CD8-positive, alpha-beta memory T cell (primary cell): ENCODE measurements at regions not wholly inside any gene's neighbourhood (a gene's known extent, or its start where the extent isn't known, plus 50 kb on each side); places are given as distances from the start of the nearest gene placed in this dataset.

ENCODE experiments used
- CTCF ChIA-PET: fragments of 350-600 bp; sonication (Branson Sonifier 250); formaldehyde crosslinking; loops from one replicate; lab custom pipeline; 2021; ENCODE audit warnings: antibody characterized with exemption; lab: Charles Lee
- POLR2A ChIA-PET: fragments of 350-600 bp; sonication (Branson Sonifier 250); formaldehyde crosslinking; loops from one replicate; lab custom pipeline; 2021; ENCODE audit warnings: antibody characterized with exemption; lab: Charles Lee
- DNase-seq, 5 donors: peaks; one replicate each; pipeline versions ENCODE4 v3.0.0 to v3.0.0-alpha.2; 2020 to 2022; ENCODE audit warnings: mixed read lengths in 1 of 5
- H3K27ac ChIP-seq: one replicate; pipeline ENCODE4 v1.7.0; 2013; ENCODE audit warnings: low read depth, mild to moderate bottlenecking, low read length, moderate library complexity
- H3K27me3 ChIP-seq: 2 replicates; pipeline ENCODE4 v1.7.0; 2013; ENCODE audit warnings: low read length, mild to moderate bottlenecking; ENCODE audit not compliant: insufficient read depth, poor library complexity, severe bottlenecking
- H3K36me3 ChIP-seq: 2 replicates; pipeline ENCODE4 v1.7.0; 2013; ENCODE audit warnings: mild to moderate bottlenecking, low read length, moderate library complexity; ENCODE audit not compliant: insufficient read depth
- H3K4me1 ChIP-seq: 2 replicates; pipeline ENCODE4 v1.7.0; 2013; ENCODE audit warnings: mild to moderate bottlenecking, low read length, moderate library complexity; ENCODE audit not compliant: insufficient read depth
- H3K4me3 ChIP-seq: 2 replicates; pipeline ENCODE4 v1.7.0; 2013; ENCODE audit warnings: mild to moderate bottlenecking, low read length
- H3K9me3 ChIP-seq: 2 replicates; pipeline ENCODE4 v1.7.0; 2013; ENCODE audit warnings: mild to moderate bottlenecking, low read length
- H3K27ac Mint-ChIP-seq, 8 donors: one replicate each; pipeline ENCODE4 v1.8.0; 2020 to 2021; ENCODE audit warnings: mixed read lengths in 8 of 8, mild to moderate bottlenecking in 6 of 8, inconsistent platforms in 3 of 8, moderate library complexity in 3 of 8
- H3K27me3 Mint-ChIP-seq, 2 donors: one replicate each; pipeline ENCODE4 v1.8.0; 2020 to 2021; ENCODE audit warnings: mixed read lengths in 2 of 2, mild to moderate bottlenecking in 1 of 2, moderate library complexity in 1 of 2
- H3K36me3 Mint-ChIP-seq, 3 donors: one replicate each; pipeline ENCODE4 v1.8.0; 2020 to 2021; ENCODE audit warnings: mixed read lengths in 3 of 3, inconsistent platforms in 1 of 3, mild to moderate bottlenecking in 1 of 3
- H3K4me1 Mint-ChIP-seq, 3 donors: one replicate each; pipeline ENCODE4 v1.8.0; 2020 to 2021; ENCODE audit warnings: mixed read lengths in 3 of 3, inconsistent platforms in 1 of 3, mild to moderate bottlenecking in 1 of 3
- H3K4me3 Mint-ChIP-seq, 7 donors: one replicate each; pipeline ENCODE4 v1.8.0; 2020 to 2021; ENCODE audit warnings: mixed read lengths in 7 of 7, mild to moderate bottlenecking in 6 of 7, moderate library complexity in 4 of 7, inconsistent platforms in 2 of 7
- H3K9me3 Mint-ChIP-seq, 5 donors: one replicate each; pipeline ENCODE4 v1.8.0; 2020 to 2022; ENCODE audit warnings: mixed read lengths in 5 of 5, mild to moderate bottlenecking in 3 of 5, moderate library complexity in 2 of 5, inconsistent platforms in 1 of 5

DNA sequence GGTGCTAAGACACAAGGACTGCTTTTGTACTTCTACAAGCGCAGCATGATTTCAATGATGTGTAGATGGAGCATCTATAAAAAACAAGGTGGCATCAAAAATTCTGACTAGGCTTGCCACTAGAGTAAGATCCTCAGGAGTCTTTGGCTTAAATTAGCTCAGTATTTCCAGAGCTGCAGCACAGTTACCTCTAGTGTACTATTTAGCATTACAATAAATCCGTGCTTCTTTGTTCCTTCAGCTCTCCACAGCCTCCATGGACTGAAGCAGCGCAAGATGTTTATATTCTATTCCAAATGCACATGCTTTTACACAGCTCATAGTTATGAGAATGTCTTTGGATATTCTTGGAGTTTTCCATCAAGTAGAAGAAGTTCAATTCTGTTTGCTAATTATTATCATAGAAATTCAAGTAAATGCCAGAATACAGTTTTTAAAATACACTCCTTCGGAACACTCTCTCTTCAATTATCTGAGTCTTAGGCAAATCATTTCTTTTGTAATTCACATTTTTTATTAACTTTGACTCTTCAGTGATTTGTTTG is 1133.0 kb upstream of the LRRTM1 start:
- H3K27me3 Mint-ChIP-seq = no peaks in the 10 kb centered on the region
- H3K4me3 ChIP-seq = no peak overlapping the region
- POLR2A ChIA-PET = no interaction called here
- no peak overlapping the region for H3K4me3 Mint-ChIP-seq
- no peak for DNase-seq
- H3K27ac Mint-ChIP-seq = no peak overlapping the region
- H3K36me3 ChIP-seq = no peaks in the 10 kb centered on the region
- CTCF ChIA-PET = no interaction called here
- H3K27me3 ChIP-seq = no peaks in the 10 kb centered on the region
- H3K27ac ChIP-seq = no peak overlapping the region
- H3K36me3 Mint-ChIP-seq = no peaks in the 10 kb centered on the region
- H3K9me3 ChIP-seq = no peaks in the 10 kb centered on the region
- peaks cover 5 to 42% (median 12%) of the 10 kb centered on the region in 5 donors for H3K9me3 Mint-ChIP-seq
- H3K4me1 Mint-ChIP-seq = no peaks in the 10 kb centered on the region
- no peaks in the 10 kb centered on the region for H3K4me1 ChIP-seq

DNA sequence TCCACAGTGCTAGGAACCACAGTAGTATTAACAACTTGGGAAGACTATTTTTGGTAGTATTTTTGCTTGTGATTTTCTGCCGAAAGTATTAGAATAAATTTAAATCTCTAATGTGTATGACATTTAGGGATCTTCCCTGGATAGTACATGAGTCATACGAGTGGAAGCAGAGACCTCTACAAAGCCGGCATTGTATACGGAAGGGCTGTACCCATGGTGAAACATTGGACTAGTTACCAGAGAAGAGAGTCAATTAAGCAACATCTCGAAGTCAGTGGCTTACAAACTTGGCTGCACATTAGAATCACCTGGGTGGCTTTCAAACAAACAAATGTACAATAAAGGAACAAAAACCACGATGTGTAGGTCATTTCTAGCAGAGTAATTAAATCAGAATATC is 1131.7 kb upstream of the LRRTM1 start:
- no peaks in the 10 kb centered on the region for H3K9me3 ChIP-seq
- no peak overlapping the region for H3K27ac ChIP-seq
- no peak for DNase-seq
- Mint-ChIP-seq H3K4me1 (no peaks in the 10 kb centered on the region), H3K4me3 (no peak overlapping the region), H3K27me3 (no peaks in the 10 kb centered on the region), H3K36me3 (no peaks in the 10 kb centered on the region), H3K27ac (no peak overlapping the region), H3K9me3 (peaks cover 5 to 41% (median 12%) of the 10 kb centered on the region in 5 donors)
- no peaks in the 10 kb centered on the region for H3K27me3 ChIP-seq
- H3K36me3 ChIP-seq = no peaks in the 10 kb centered on the region
- POLR2A ChIA-PET = no interaction called here
- CTCF ChIA-PET = no interaction called here
- no peak overlapping the region for H3K4me3 ChIP-seq
- no peaks in the 10 kb centered on the region for H3K4me1 ChIP-seq

- H3K27me3 ChIP-seq = no peaks in the 10 kb centered on the region
- H3K36me3 ChIP-seq = no peaks in the 10 kb centered on the region
- Mint-ChIP-seq H3K27ac (no peak overlapping the region), H3K9me3 (peaks cover 0 to 9% (median 5%) of the 10 kb centered on the region in 5 donors), H3K27me3 (no peaks in the 10 kb centered on the region), H3K4me1 (no peaks in the 10 kb centered on the region), H3K4me3 (no peak overlapping the region), H3K36me3 (no peaks in the 10 kb centered on the region)
- no peak for DNase-seq
- H3K4me1 ChIP-seq = no peaks in the 10 kb centered on the region
- ChIA-PET CTCF (no interaction called here), POLR2A (no interaction called here)
- no peak overlapping the region for H3K4me3 ChIP-seq
- H3K9me3 ChIP-seq = no peaks in the 10 kb centered on the region
- H3K27ac ChIP-seq = no peak overlapping the region
Measured at GRCh38 chr2:81412681-81413080, 1108.1 kb upstream of the LRRTM1 start.

DNA sequence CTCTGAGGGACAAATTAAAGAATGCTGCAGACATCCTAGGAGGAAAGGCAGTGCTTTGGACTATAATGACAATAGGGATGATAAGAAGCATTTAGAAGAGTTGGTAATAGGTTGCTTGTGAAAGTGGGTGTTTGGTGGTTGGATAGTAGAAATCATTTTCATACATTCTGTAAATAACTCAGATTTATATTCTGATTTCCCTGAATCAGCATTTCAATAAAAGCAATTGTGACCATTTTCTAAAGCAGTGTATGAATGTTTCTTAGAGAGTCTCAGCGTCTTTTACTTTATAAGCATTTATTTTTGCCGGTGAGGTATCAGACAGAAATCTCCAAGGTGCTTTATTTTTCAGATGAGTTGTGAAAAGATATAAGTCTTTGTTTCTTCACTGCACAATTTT is 1099.0 kb upstream of the LRRTM1 start:
- Histone ChIP-seq H3K27me3 (no peaks in the 10 kb centered on the region), H3K27ac (no peak overlapping the region), H3K36me3 (no peaks in the 10 kb centered on the region), H3K4me3 (no peak overlapping the region), H3K9me3 (no peaks in the 10 kb centered on the region), H3K4me1 (no peaks in the 10 kb centered on the region)
- Mint-ChIP-seq H3K4me3 (no peak overlapping the region), H3K9me3 (peaks cover 2 to 17% (median 9%) of the 10 kb centered on the region in 5 donors), H3K27me3 (no peaks in the 10 kb centered on the region), H3K4me1 (no peaks in the 10 kb centered on the region), H3K27ac (no peak overlapping the region), H3K36me3 (no peaks in the 10 kb centered on the region)
- CTCF ChIA-PET = no interaction called here
- POLR2A ChIA-PET = no interaction called here
- DNase-seq = no peak

DNA sequence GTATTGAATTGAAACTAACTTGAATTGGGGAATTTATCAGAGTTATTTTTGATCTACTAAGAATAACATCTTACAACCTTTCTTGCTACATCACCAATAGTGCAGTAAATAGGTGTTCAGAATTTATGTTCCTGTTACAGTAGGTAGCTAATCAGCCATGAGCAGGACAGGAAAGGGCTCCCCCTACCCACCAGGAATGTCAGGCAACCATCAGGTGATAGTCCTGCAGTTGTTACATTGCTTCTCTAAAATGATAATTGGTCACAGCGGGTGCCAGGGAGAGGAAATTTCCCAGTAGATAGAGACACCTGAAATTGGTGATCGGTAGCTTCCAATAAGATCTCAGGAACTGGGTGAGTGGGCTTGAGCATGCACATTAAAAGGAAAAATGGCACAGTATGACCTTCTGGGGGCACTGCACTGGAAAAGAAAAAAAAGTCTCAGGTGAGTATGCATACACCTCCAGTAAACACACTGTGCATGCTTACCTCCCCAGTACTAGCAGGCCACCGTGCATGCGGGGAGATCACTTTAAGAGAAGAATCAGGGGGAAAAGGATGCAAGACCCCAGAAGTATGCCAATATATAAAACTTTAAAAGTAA is 1092.0 kb upstream of the LRRTM1 start:
- Histone ChIP-seq H3K4me1 (no peaks in the 10 kb centered on the region), H3K27me3 (no peaks in the 10 kb centered on the region), H3K36me3 (no peaks in the 10 kb centered on the region), H3K4me3 (no peak overlapping the region), H3K9me3 (no peaks in the 10 kb centered on the region), H3K27ac (no peak overlapping the region)
- Mint-ChIP-seq H3K4me1 (no peaks in the 10 kb centered on the region), H3K36me3 (no peaks in the 10 kb centered on the region), H3K4me3 (no peak overlapping the region), H3K9me3 (peaks cover 2 to 25% (median 8%) of the 10 kb centered on the region in 5 donors), H3K27ac (no peak overlapping the region), H3K27me3 (no peaks in the 10 kb centered on the region)
- ChIA-PET CTCF (no interaction called here), POLR2A (no interaction called here)
- no peak for DNase-seq

- Histone ChIP-seq H3K4me3 (no peak overlapping the region), H3K27me3 (no peaks in the 10 kb centered on the region), H3K27ac (no peak overlapping the region), H3K4me1 (no peaks in the 10 kb centered on the region), H3K36me3 (no peaks in the 10 kb centered on the region), H3K9me3 (no peaks in the 10 kb centered on the region)
- ChIA-PET CTCF (no interaction called here), POLR2A (no interaction called here)
- H3K9me3 Mint-ChIP-seq = peaks cover 4 to 26% (median 8%) of the 10 kb centered on the region in 5 donors
- H3K27ac Mint-ChIP-seq = no peak overlapping the region
- H3K4me3 Mint-ChIP-seq = no peak overlapping the region
- no peaks in the 10 kb centered on the region for H3K36me3 Mint-ChIP-seq
- H3K27me3 Mint-ChIP-seq = peaks cover 0 to 1% of the 10 kb centered on the region in 2 donors
- H3K4me1 Mint-ChIP-seq = no peaks in the 10 kb centered on the region
- DNase-seq = no peak
Measured at GRCh38 chr2:81395746-81396145, 1091.2 kb upstream of the LRRTM1 start.

GRCh38 chr2:81389203-81389602 is 1084.7 kb upstream of the LRRTM1 start:
- H3K36me3 ChIP-seq = no peaks in the 10 kb centered on the region
- no peaks in the 10 kb centered on the region for H3K4me1 ChIP-seq
- H3K4me3 ChIP-seq = no peak overlapping the region
- ChIA-PET CTCF (no interaction called here), POLR2A (no interaction called here)
- no peak overlapping the region for H3K4me3 Mint-ChIP-seq
- no peak overlapping the region for H3K27ac ChIP-seq
- no peaks in the 10 kb centered on the region for H3K27me3 ChIP-seq
- peaks cover 0 to 37% (median 19%) of the 10 kb centered on the region in 5 donors for H3K9me3 Mint-ChIP-seq
- H3K27me3 Mint-ChIP-seq = peaks cover 0 to 1% of the 10 kb centered on the region in 2 donors
- no peak overlapping the region for H3K27ac Mint-ChIP-seq
- no peaks in the 10 kb centered on the region for H3K9me3 ChIP-seq
- no peaks in the 10 kb centered on the region for H3K4me1 Mint-ChIP-seq
- DNase-seq = no peak
- no peaks in the 10 kb centered on the region for H3K36me3 Mint-ChIP-seq

GRCh38 chr2:81363800-81364199 is 1059.2 kb upstream of the LRRTM1 start:
- ChIA-PET CTCF (no interaction called here), POLR2A (no interaction called here)
- Histone ChIP-seq H3K27ac (no peak overlapping the region), H3K4me3 (no peak overlapping the region), H3K9me3 (peaks cover 4% of the 10 kb centered on the region), H3K27me3 (no peaks in the 10 kb centered on the region), H3K36me3 (no peaks in the 10 kb centered on the region), H3K4me1 (no peaks in the 10 kb centered on the region)
- H3K4me3 Mint-ChIP-seq = no peak overlapping the region
- peaks cover 10 to 28% (median 11%) of the 10 kb centered on the region in 5 donors for H3K9me3 Mint-ChIP-seq
- H3K4me1 Mint-ChIP-seq = no peaks in the 10 kb centered on the region
- H3K27me3 Mint-ChIP-seq = no peaks in the 10 kb centered on the region
- H3K36me3 Mint-ChIP-seq = no peaks in the 10 kb centered on the region
- no peak for DNase-seq
- no peak overlapping the region for H3K27ac Mint-ChIP-seq
